AG10803 (cell line): ENCODE measurements at regions not wholly inside any gene's neighbourhood (a gene's known extent, or its start where the extent isn't known, plus 50 kb on each side); places are given as distances from the start of the nearest gene placed in this dataset.

Source experiments
- DNase-seq: peaks from one replicate; pipeline ENCODE4 v3.0.0; 2010; ENCODE audit warnings: low read depth
- H3K4me3 ChIP-seq: 2 replicates; pipeline ENCODE4 v1.5.1; 2011; ENCODE audit warnings: mild to moderate bottlenecking, low read length, control low read depth
- CTCF ChIP-seq: conservative IDR thresholded peaks from 2 replicates; pipeline ENCODE4 v1.5.1; 2011; ENCODE audit warnings: mild to moderate bottlenecking, low read length, control low read depth, inconsistent platforms

GRCh38 chr6:82738773-82739172 lies 326.9 kb downstream of the UBE3D start:
- H3K4me3 ChIP-seq, result no peak overlapping the region
- no peak for TF ChIP-seq CTCF
- no peak for DNase-seq

GRCh38 chr6:82739303-82739702 lies 326.3 kb downstream of the UBE3D start:
- TF ChIP-seq CTCF, result no peak
- DNase-seq, result no peak
- H3K4me3 ChIP-seq, result no peak overlapping the region

- DNase-seq, result no peak
- no peak for TF ChIP-seq CTCF
- no peak overlapping the region for H3K4me3 ChIP-seq
Observed at GRCh38 chr6:82740072-82740471, 325.6 kb downstream of the UBE3D start.

- no peak overlapping the region for H3K4me3 ChIP-seq
- no peak for TF ChIP-seq CTCF
- peak; percentile 16 for DNase-seq
Observed at GRCh38 chr6:82741325-82741995, 324.2 kb downstream of the UBE3D start.

- TF ChIP-seq CTCF, result no peak
- no peak overlapping the region for H3K4me3 ChIP-seq
- no peak for DNase-seq
Observed at GRCh38 chr6:82741996-82742385, 323.6 kb downstream of the UBE3D start.

- H3K4me3 ChIP-seq, result no peak overlapping the region
- TF ChIP-seq CTCF, result no peak
- DNase-seq, result no peak
Observed at GRCh38 chr6:82744286-82745015, 321.2 kb downstream of the UBE3D start.

- no peak overlapping the region for H3K4me3 ChIP-seq
- no peak for TF ChIP-seq CTCF
- DNase-seq, result peak; percentile 85
Observed at GRCh38 chr6:82750556-82750955, 315.1 kb downstream of the UBE3D start.
